HT-29 (cell line): ENCODE measurements at regions not wholly inside any gene's neighbourhood (a gene's known extent, or its start where the extent isn't known, plus 50 kb on each side); places are given as distances from the start of the nearest gene placed in this dataset.
"Not testable (repeated sequence)": the region's sequence is repeated elsewhere in the genome, so short reads cannot be mapped to it uniquely, and the experiment has no call there.

Experiments used
- DNase-seq: peaks from one replicate; pipeline ENCODE4 v3.0.0-alpha.2; 2015; ENCODE audit warnings: low spot score

DNA sequence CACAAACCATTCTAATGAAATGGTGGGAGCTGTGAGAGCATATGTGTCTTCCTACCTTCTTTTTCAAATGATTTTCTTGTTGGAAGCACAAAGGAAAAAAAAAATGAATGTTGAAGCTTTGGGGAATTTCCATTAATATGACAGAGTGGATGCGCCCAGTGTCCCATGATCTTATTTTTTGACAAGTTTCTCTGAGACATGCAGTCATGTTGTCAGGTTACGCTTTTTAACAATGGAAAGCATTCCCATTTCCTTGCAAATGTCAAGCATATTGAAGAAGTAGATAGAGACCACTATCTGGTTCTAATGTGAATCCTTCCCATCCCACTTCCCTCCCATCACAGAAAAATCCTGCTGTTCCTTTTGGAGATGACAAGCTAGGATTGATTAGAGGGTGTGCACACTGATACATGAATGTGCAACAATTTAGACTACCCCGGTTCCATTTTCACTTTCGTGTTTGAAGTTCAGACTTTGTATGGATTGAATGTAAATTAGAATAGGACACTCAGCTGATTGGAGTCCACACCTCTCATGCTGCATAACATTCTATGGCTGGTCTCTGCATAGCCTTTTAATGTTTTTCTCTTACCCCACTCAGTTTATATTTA, 919.4 kb downstream of the TLE4 start:
- no peak for DNase-seq

DNA sequence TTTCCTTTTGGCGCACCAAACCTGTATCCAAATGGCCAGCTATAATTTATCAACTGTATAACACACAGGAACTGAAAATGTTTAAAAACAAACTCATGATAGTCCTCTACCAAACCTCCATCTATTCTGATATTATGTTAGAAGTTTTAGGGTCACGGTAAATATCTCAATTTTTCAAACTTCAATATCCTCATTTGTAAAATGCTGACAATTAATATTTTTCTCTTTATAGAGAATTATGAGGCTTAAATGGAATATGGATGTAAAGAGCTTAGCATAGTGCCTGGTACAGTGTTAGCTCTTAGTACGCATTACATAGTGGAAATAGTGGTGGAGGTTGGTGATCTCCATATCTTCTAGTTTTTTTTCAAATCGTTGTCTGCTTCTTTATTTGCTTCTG, 917.6 kb downstream of the TLE4 start:
- no peak for DNase-seq

DNA sequence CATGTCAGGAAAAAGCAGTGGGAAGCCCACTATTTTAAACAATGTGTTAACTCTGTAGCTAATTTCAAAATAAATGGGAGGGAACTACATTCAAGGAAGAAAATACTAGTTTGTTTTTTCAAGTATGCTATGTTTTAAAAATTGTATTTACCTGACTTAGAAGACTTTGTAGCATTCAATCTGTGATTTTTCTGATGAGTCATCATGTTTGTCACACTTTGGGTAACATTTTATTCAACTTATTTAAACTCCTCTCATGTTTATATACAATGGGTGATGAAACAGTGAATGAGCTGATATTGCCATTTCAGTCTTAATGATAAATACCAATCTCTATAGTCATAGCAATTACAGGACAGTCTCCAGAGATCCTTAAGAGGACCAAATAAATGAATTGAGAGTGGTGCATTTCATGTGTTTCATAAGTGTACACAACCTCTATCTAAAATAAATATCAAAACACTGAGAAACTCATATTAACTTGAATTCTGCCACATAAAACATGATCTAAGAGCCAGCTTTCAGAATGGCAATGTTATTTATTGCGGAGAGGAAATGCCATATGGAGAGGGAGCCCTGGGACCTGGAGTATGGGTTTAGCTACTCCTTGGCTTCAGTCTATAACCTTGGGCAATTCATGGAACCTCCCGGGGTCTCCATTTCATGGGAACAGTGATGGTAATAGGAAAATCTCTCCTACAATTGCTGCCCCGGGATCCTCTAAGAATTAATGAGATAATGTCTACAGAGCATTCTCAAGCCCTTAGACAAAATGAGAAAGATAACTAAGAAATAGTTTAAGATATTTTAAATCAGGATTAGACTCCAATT, 913.9 kb downstream of the TLE4 start:
- no peak for DNase-seq

DNA sequence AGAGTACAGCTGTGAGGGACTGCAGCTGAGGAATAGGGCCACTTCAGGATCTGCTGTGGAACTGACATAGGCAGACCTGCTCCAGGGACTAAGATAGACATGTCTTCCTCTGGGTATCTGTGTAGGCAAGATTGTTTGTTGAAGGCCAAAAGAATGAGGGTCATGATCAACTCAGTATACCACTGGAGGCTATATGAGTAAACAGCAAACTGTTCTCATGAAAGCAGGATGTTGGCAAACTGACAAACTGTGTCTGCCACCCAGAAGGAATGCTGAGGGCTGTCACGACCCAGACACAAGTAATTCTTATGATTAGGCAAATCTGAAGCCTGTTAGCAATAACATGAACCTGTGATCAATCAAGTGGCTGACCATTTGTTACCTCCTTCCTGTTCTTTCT, 910.5 kb downstream of the TLE4 start:
- not testable (repeated sequence) for DNase-seq

DNA sequence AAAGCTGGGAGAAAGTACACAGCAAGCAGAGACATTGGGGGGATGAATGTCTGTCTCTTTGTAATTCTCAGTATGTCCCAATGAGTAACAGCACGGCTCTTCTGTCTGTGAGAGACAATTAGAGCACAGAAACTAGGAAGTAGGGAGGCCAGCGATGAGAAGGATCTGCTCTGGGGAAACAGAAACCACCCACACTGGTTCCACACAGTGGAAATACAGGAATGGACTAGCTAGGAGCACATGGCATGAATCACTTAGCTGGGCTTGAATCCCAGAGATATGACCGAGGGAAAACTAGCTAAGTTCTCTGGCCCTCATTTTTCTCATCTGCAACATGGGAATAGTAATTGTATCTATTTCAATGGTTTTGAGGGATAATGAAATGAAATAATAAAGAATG, 895.9 kb downstream of the TLE4 start:
- no peak for DNase-seq

DNA sequence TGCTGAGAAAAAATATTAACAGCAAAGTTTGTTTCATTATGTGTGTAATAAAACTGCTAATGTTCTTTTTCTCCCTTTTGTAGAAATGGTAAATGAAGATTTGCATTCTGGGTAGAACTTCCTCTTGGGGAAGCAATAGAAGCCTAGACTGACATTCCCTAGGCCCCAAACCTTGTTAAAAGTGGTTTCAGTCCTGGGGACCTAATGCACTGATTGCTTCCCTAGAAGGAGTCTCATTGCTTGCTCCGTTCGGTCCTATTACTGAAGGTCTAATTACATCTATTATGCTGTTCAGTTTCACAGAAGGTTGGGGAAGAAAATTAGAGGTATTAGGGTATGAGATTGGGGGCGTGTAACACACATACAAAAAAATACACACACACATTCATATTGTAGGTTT, 893.8 kb downstream of the TLE4 start:
- no peak for DNase-seq

DNA sequence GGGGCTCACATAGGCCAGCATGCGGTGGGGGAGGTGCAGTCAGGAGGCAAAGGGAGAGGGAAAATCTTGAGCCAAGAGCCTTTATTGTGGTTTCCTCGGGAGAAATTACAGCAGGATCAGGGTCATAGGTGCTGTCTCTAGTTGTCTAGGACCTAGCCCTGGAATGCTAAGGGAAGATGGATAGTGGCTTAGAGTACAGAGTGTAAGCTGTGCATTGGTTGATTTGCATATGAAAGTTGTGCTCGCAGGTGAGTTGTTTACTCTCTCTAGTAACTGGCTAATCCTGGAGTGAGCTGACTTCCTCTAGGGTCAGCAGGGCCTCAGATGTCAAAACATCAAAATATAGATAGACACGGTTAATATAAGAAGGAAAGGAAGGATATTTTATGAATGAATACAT, 877.7 kb downstream of the TLE4 start:
- DNase-seq = no peak

DNA sequence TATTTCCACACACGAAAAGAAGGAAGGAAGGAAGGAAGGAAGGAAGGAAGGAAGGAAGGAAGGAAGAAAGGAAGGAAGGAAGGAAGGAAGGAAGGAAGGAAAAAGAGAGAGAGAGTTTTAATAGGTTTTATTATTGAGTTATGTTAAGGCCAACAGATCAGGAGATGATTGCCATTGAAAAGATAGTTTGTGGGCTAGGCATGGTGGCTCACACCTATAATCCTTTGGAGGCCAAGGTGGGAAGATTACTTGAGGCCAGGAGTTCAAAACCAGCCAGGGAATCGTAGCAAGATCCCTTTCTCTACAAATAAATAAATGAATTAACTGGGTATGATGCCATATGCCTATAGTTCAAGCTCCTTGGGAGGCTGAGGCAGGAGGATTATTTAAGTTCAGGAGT, 877.2 kb downstream of the TLE4 start:
- DNase-seq = no peak

DNA sequence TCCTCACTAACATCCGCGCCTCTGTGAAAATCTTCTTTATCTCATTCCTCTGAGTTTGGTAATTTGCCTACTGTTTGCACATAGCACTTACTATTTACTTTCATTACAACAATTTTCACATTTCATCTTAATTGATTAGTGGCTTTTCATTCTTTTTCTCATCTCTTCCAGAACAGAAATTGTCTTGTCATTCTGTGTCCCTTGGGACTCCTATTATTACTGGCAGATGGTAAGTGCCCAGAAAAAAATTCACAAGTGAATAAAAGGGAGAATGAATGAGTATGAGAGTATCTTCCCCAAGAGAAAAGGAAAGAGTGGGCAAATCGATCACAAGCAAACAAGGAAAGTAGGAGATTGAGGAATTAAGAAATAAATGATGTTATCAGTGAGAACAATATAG, 876.1 kb downstream of the TLE4 start:
- DNase-seq = no peak

DNA sequence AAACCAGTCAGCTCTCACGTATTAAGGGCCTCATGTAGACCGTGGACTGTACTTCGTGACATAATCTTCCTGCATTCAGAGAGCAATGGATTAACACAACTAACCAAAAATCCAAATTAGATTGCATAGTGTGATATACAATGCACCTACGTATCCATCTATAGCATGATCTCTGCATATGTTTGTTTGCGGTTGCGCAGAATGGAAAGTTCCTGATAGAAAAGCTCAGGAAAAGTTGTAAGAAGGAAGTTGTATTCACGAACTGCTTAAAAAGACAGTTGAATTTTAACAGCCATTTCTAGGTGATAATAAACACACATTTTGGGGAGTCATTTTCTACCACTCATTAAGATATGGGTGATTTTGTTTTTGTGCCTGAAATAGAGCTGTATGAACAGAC, 869.0 kb downstream of the TLE4 start:
- DNase-seq = no peak

DNA sequence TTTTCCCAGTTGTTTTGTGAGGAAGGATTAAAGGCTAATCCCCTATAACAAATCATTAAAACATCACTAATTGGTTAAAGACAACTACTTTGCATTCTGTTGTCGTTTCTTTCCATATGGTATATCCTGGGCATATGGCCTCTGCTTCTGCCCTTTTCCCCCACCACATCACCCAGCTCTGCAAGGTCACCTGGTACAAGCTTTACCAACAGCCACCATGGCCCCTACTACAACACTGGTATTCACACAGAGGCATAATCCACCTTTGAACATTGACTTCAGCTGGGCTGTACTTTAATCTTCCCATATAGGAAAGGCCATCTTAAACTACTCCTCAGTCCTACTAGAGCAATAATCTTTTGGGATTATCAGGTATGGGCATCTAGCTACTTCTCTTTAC, 866.1 kb downstream of the TLE4 start:
- no peak for DNase-seq

DNA sequence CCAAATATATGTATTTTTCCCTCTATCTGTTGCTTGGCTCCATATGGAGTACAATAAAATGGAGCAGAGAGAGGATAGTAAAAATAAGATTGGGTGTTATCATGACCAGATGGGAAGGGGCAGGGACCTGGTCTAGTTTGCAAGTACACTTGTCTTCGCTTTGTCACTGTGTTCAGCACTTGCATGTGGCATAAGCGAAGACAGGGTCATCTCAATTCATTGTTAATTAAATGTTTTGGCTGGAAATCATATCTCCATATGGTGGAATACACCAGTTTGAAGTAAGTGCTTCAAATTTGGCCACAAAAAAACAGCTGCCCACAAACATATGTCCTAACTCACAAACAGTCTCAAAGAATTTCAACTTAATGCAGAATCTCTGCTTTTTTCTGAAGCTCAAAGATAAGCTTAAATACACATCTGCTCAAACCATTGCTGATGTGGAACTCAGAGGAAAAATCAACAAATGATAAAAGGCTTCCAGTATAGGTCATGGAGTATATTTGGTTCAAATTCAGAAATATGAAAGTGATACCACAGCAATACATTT, 865.4 kb downstream of the TLE4 start:
- DNase-seq = no peak

DNA sequence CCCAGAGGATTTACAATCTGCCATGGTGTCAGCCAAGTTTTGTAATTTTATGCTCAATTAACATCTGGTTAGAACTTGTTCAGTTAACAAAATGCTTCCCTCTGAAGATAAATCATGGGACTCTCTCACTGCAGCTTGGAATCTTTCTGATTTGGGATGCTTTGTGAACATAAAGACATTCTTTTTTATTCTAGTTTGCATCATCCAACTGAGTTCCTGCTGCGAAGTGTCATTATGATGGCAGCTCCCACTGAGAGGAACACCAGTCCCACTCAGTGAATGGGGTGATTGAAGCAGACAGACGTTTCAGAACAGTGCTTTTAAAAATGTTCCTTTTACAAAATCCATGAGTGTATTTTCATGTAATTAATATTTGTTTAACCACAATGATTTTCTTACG, 863.8 kb downstream of the TLE4 start:
- DNase-seq = no peak

DNA sequence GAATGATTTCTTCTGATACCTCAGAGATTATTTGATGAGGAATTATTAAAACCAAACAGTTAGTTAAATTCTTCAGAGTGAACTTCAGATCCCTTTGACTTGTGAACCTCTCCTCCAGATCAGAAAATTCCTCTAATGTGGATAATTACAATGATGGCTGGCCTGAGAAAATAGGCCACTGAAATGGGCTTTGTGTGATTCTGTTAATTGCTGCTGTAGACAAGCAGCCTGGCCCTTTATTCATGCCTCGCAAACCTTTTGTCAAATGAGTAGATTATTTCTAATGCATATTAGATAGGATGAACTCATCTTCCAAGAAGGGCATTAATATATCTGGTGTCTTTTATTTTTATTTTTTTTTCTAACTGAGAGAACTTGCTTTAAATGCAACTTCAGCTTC, 855.2 kb downstream of the TLE4 start:
- no peak for DNase-seq

DNA sequence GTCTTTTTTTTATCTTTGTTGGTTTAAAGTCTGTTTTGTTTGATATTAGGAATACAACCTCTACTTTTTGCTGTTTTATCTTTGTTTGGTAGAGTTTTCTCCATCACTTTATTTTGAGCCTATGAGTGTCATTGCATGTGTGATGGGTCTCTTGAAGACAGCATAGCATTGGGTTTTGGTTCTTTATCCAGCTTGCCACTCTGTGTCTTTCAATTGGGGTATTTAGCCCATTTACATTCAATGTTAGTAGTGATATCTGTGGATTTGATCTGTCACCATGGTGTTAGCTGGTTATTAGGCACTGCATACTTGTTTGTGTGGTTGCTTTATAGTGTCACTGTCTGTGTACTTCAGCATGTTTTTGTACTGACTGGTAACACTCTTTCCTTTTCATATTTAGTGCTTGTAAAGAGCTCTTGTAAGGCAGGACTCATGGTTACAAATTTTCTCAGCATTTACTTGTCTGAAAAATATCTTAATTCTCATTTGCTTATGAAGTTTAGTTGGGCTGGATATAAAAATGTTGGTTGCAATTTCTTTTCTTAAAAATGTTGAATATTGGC, 845.5 kb downstream of the TLE4 start:
- no peak for DNase-seq

DNA sequence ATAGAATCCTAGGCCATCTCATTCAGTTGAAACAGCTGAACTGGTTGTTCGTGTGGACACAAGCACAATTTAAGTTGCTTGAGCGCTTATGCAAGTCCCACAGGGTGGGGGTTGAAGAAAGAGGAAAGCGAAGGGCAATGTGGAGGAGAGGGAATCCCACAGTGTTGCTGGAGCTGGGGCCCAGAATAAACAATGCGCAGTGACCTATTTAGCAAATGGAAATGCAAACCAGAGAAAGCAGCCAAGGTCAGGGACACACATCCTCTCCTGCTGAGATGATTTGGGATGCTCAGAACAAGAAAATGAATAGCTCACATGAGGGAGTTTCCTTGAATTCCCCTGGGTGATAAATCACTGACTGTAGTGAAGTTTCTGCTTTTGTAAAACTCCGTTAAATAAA, 838.3 kb downstream of the TLE4 start:
- DNase-seq = no peak

DNA sequence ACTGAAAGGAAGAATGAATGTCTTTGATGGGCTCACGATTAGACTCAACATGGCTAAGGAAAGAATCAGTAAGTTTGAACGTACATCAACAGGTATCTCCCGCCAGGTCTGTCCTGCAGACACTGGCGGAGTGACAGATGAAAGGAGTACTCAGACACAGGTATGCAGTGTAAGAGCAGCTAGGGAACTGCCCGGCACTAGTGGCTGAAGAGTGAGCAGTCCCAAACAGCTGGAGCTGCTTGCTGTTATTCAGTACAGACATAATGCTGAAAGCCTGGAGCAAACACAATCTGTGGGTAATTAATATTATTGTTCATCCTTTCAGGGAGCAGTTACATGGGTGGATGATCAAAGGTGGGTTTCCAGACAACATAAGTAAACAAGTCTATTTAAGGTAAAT, 835.5 kb downstream of the TLE4 start:
- DNase-seq = no peak

DNA sequence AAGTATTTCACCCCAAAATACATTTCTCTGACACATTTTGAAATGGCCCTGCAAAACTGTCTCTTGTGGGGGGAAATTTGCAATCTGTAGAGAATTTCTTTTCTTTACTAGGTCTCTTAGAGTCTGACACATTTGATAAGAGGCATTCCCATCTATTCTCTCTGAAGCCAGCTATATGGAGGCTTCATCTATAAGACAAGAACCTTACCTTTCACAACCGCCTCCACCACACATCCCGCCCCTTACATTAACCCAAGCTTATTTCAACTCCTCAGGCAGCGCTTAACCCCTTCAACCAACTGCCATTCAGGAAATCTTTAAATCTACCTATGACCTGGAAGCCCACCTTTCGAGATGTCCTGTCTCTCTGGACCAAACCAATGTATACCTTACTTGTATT, 829.5 kb downstream of the TLE4 start:
- no peak for DNase-seq

DNA sequence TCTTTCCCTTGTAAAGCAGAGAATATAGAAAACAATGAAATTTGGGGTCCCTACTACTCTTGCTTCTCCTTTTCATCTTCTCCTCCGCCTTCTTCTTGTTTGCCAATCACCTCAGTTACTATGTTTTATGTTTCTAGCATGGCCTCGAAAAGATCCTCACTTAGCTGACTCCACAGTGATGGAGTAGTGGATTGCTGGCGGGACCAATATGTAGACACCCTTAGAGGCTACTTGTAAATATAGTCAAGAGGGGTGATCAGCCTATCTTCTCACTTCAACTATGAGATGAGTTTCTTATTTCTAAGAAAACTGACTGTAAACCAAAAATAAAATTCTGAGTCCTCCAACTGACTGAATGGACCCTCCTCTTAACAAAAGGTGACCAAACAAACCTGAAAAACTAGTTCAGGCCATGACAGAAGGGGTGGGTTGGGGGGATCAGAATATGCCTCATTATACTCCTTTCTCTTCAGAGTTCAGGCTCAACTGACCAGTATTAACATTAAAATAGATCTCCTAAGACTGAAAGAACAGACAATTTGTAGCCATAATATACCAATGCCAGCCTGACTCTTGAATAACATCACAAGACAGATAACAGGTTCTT, 829.0 kb downstream of the TLE4 start:
- DNase-seq = no peak

DNA sequence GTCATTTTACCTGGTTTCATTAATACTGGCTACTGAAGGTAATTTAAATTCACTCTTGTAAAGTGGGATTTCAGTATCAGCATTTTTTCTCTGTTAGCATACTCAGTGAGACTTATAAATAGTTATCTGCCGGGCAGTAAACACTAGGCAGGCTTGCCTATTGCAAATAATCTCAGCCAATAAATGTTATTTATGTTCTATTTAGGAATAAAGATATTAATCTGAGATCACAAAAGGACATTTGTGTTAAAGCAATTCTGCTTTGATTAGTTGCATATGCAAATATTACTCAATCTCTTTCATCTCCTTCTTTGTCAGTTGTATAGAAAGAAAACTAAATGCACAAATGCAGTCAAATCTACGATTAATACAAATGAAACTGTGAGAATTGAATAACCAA, 827.8 kb downstream of the TLE4 start:
- no peak for DNase-seq

DNA sequence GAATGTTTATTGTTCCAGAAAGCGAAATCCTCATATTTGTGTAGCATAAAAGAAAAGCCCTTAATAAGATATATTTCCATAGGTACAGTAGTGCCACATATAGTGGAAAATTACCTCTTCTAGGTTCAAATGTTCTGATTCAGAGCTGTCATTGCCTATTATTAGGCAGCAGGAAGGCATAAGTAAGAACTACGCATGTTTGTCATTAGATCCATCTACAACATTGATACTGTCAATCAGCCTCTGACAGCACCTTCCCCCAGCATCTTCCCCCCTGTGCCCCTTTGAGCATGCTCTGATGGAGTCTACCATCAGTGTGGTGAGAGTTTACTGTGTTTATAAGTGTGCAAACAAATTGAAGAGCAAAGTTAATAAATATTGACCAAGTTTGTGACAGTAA, 816.1 kb downstream of the TLE4 start:
- no peak for DNase-seq

DNA sequence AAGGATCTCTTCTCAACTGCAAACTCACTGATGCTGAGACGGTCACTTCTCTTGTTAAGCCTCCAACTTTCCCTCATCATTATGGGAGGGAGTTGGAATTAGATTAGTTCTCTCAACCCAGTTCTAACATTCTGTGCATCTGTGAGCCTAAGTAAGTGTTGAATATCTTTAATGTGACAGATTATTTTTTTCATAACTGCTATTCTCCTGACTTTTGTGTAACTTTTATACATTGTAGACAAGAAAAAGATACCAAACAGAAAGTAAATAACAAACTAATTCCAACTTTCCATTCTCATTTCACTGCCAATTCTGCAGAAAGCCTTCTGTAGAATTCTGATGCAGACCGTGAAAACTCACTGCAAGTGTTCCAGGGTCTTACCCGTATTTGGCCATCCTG, 813.5 kb downstream of the TLE4 start:
- DNase-seq = no peak

DNA sequence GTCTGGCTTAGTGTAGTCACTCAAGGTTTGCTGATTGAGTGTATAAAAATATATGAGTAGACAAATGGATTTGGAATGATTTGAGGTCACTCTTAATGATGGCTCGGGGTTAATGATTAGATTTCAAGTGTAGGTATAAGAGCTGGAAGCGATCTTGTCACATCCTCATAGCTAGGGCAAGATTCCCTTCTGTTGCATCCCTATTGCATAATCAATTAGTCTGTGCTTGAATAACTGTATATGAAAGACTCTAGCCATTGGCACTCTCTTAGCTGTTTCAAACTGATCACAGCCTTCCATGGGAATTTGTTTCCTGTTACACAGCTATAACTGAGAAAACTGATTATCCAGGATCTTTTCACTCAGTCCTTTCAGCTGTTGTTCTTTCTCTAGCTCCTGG, 811.6 kb downstream of the TLE4 start:
- no peak for DNase-seq
